Left forelimb (tissue), 1 donor: ENCODE measurements at regions not wholly inside any gene's neighbourhood (a gene's known extent, or its start where the extent isn't known, plus 50 kb on each side); places are given as distances from the start of the nearest gene placed in this dataset.

Experiments used
- DNase-seq: peaks from one replicate; pipeline ENCODE4 v3.0.0-alpha.2; 2018; ENCODE audit warnings: low spot score

- no peak for DNase-seq
Observed at GRCh38 chr11:115897707-115898106, 393.5 kb upstream of the CADM1 start.

DNA sequence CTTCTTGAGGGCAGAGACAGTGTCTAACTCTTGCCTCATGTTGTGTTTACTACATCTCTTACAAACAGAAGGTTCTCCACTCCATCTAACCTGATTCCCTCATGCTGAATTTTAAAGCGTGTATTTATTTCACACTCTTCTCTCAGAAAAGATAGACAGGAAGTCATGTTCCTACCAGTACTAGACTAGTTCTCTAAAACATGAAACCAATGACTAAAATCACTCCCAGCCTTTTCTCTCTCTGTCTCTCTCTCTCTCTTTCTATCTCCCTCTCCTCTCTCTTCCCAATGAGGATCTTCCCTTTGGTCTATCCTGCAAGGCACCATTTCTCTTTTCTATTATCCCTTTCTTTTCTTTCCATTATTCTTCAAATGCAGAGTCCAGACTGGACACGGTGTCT is 391.9 kb upstream of the CADM1 start:
- DNase-seq = no peak

DNA sequence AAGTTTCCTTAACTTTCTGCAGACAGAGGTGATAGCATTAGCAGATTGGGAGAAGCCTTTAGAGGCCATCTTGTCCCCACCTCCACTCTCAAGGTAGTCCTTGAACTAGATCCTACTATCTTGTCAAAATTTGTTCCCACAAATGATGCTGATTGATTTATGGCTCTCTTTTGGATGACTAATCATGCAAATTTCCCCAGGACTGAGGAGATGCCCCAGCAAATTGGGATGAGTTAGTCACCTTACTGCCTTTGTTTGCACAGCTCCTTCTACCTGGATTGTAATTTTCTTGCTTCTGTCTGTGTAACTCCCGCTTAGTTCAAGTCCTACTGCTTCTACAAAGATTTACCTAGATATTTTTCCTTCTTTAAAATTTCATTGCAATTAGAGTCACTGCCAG is 391.4 kb upstream of the CADM1 start:
- DNase-seq = no peak

GRCh38 chr11:115894176-115894575 is 390.0 kb upstream of the CADM1 start:
- DNase-seq = no peak

DNA sequence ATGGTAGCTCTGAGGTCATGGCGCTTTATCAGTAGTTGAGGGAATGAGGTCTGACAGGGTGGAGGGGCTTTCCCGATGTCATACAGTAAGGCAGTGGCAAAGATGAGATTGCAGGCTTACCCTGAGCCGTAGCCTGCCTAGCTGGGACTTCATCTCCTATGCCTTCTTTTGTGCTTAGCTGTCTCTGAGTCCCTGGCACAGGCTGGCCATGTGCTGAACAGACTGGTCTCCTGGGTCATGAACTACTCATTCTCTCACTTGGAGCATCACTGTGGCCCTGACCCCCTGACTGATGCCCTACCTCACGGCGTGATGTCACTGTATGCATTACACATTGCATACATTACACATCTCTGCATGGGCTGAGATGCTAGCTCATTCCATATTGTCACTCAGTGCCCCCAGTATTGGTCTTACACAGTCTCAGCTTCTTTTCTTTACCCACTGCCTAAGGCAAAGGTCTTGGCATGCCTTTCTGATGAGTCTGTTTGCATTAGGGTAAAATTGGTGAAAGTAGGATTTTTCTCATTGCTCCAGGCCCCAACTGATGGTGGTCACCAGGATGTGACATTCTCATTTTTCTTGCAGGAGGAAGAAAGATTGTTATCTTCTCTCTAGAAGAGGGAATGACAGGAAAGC is 389.4 kb upstream of the CADM1 start:
- no peak for DNase-seq

DNA sequence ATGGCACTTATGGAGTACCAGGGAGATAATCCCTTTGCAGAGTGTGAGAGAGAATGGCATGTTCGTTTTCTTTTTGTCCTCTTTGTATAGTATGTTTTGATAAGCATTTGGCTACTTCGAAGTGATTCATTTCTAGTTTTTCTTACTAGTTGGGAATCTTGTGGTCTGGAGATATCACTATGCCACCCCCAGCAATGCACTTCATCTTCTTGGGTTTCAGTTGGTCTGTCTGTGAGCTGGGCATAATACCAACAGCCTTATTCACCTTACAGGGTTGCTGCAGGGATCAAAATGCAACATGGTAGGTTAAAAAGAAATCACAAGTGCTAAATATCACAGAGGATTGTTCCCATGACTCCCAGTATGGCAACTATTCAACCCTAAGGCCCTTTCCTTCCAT is 387.8 kb upstream of the CADM1 start:
- no peak for DNase-seq

DNA sequence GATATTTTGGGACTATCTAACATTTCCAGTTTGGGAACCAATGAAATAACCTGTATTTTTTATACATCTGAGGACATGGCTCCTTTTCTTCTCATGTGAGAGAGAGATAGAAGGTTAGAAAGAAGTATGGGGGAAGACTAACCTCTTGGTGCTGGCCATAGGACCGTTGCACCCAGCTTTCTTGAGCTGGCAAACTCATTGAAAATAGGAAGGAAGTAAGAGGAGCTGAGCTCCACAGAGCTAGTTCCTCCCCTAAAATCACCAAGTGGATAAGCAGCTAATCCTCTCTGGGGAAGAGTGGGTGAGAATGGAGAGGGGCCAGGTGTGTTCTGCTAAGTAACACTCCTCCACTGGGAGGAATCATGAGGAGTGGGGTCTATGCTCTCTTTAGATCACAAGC is 387.4 kb upstream of the CADM1 start:
- no peak for DNase-seq

- DNase-seq = no peak
Observed at GRCh38 chr11:115890500-115890899, 386.3 kb upstream of the CADM1 start.

- DNase-seq = no peak
Observed at GRCh38 chr11:115889712-115890111, 385.5 kb upstream of the CADM1 start.

GRCh38 chr11:115887727-115888126 is 383.5 kb upstream of the CADM1 start:
- DNase-seq = no peak

DNA sequence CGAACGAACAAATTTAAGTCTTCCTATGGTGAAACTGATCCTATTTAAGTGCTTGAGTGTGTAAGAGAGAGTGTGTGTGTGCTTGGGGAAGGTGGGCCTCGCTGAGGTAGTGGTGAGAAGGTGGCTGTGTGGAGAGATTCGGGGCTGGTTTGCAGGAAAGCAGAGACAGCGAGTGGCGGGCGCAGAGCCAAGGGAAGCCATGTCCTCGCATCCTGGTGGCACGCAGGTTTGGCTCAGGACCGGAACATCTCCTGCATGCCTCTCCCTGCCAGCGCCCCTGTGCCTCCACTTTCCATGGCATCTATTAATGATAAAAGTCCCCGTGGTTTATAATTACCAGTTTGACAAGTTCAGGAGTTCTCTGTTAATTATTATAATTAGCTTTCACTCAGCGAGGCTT is 383.1 kb upstream of the CADM1 start:
- no peak for DNase-seq

GRCh38 chr11:115886422-115886733 is 382.2 kb upstream of the CADM1 start:
- DNase-seq = no peak

GRCh38 chr11:115885535-115886421 is 381.6 kb upstream of the CADM1 start:
- no peak for DNase-seq

DNA sequence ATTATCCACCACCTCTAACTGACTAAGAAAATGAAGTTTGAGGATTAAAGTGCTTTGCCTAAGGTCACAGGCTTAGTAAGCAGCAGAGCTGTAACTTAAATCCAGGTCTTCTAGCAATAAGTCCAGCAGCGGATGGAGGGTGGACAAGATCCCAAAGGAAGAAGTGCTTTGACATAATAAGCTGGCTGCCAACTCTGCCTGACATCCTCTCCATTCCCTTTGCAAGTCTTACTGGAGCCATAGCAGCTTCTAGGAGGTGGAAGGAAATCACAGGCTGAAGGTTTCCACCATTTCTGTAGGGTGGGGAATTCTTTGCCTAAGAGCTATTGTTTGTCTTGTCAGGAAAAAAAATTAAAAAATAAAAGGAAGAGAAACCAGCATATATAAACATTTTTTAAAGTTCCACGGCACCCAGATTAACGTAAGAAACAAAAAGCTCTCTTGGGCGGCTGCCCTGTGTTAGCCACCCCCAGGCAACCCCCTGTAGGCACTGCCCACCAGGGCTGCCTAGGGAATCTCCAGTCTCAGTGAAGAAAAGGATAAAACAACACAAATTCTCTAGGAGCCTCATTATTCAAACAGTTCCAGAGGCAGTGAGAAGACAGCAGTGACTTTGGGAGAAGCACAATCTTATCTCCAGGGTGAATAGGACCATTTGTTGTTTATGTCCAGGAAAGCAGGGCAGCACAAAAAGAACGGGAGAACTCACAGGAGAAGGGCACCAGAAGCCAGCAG is 380.8 kb upstream of the CADM1 start:
- DNase-seq = no peak

DNA sequence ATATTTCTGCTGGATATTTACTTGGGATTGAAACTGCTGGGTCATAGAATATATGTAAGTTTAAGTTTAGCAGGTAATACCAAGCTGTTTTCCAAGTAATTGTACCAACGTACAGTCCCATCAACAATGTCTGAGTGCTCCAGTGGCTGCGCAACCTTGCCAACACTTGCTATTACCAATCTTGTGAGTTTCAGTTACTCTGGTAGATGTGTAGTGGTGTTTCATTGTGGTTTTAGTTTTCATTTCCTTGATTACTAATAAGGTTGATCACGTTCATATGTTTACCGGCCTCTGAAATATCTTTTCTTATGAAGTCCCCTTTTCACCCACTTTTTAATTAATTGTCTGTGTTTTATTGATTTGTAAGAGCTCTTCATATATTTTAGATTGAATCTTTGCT is 370.6 kb upstream of the CADM1 start:
- DNase-seq = no peak

DNA sequence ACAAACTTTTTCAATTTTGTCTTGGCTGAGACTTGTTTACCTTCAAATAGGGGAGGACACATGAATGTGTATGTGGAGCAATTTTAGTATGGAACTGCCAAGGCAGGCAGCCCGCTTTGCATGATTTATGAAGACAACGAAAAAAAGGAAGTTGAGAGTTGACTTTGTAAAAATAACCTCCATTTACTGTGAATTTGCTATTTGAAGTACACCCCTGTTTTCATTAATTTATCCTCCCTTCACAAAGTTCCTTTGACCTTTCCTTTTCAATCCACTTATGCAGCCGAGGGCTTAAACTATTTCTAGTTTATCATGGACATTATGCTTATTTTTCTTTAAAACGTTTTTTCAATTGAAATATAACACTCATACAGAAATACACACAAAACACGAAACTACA is 369.6 kb upstream of the CADM1 start:
- no peak for DNase-seq

- no peak for DNase-seq
Observed at GRCh38 chr11:115872416-115872815, 368.2 kb upstream of the CADM1 start.

- no peak for DNase-seq
Observed at GRCh38 chr11:115871161-115871760, 367.0 kb upstream of the CADM1 start.

- peak; percentile 63 for DNase-seq
Observed at GRCh38 chr11:115869780-115870431, 365.7 kb upstream of the CADM1 start.

DNA sequence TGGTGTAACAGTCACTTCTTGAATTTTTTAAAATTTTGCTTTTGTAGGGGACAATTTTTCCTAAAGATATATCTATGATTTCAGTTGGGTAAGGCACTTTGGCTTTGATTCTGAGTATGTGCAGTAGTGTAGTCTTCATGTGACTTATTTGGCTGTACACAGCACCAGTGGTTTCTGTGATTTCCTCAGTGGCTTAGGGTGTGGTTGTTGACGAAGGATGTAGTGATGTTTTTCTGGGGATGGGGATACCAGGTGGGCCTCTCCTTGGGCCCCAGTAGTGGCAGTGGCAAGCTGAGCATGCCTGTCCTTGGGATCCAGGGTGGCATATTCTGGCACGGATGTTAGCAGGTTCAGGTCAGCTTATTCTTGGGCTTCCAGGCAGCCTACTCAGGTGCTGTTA is 364.9 kb upstream of the CADM1 start:
- DNase-seq = no peak

DNA sequence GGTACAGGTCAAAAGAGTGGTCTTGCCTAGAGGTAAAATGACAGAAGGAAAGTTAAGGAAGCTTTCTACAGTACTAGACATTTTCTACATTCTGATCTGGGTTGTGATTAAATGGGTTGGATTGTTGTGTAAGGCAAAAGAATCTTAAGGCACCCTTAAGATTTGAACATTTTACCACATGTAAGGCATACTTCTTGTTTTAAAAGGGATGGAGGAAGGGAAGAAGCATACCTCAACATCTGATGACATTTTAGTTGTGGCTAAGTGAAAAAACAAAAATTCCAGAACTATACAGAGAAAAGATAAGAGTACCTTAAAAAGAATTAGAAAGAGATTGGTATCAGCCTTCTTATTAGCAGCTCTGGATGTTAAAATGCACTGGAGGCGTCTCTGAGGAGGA is 356.0 kb upstream of the CADM1 start:
- DNase-seq = no peak

DNA sequence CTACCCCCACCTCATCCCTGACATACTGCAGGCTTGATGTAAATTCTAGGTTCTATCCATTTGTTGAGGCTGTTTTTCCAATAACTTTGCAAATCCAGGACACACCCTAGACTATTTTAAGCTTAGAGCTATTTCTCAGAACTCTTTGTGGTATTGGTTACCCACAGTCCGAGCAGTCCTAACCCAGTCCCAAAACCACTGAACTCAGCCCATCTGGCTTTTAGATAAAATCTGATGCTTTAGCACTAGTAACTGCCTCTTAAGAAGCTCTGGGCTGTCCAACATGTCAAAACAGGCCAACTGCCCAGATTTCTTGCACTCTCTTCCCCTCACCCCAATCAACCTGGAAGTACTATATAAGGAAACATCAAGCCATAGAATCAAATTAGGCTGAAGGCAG is 344.4 kb upstream of the CADM1 start:
- no peak for DNase-seq
